Activated gamma-delta T cell (primary cell): ENCODE measurements at regions not wholly inside any gene's neighbourhood (a gene's known extent, or its start where the extent isn't known, plus 50 kb on each side); places are given as distances from the start of the nearest gene placed in this dataset.
"Not testable (repeated sequence)": the region's sequence is repeated elsewhere in the genome, so short reads cannot be mapped to it uniquely, and the experiment has no call there.

Experiments used
- DNase-seq: peaks from one replicate; lab custom pipeline; 2025; lab: John Stamatoyannopoulos, UW

GRCh38 chr3:180743813-180744590 lies 64.7 kb upstream of the CCDC39 start:
- DNase-seq: no peak

- DNase-seq: no peak
These were observed 68.6 kb upstream of the CCDC39 start for GRCh38 chr3:180747805-180748361.

- DNase-seq: no peak
These were observed 70.0 kb upstream of the CCDC39 start for GRCh38 chr3:180749322-180749721.

- no peak for DNase-seq
These were observed 70.5 kb upstream of the CCDC39 start for GRCh38 chr3:180749796-180750195.

- DNase-seq: no peak
These were observed 76.3 kb upstream of the CCDC39 start for GRCh38 chr3:180755556-180755955.

- no peak for DNase-seq
These were observed 83.6 kb upstream of the CCDC39 start for GRCh38 chr3:180762866-180763265.

- DNase-seq: no peak
These were observed 85.2 kb upstream of the CCDC39 start for GRCh38 chr3:180764481-180764880.

- no peak for DNase-seq
These were observed 91.3 kb upstream of the CCDC39 start for GRCh38 chr3:180770639-180771038.

GRCh38 chr3:180776433-180776832 lies 97.1 kb upstream of the CCDC39 start:
- no peak for DNase-seq

- DNase-seq: no peak
These were observed 103.1 kb upstream of the CCDC39 start for GRCh38 chr3:180782195-180782984.

GRCh38 chr3:180786227-180786626 lies 106.9 kb upstream of the CCDC39 start:
- DNase-seq: not testable (repeated sequence)

GRCh38 chr3:180789774-180790173 lies 110.5 kb upstream of the CCDC39 start:
- no peak for DNase-seq

- no peak for DNase-seq
These were observed 114.3 kb upstream of the FXR1 start for GRCh38 chr3:180798197-180798596.

GRCh38 chr3:180802837-180803236 lies 109.6 kb upstream of the FXR1 start:
- no peak for DNase-seq

- no peak for DNase-seq
These were observed 107.6 kb upstream of the FXR1 start for GRCh38 chr3:180804916-180805315.

GRCh38 chr3:180808823-180809575 lies 103.5 kb upstream of the FXR1 start:
- no peak for DNase-seq

- no peak for DNase-seq
These were observed 92.1 kb upstream of the FXR1 start for GRCh38 chr3:180820400-180820799.

GRCh38 chr3:180825964-180826363 lies 86.5 kb upstream of the FXR1 start:
- no peak for DNase-seq

GRCh38 chr3:180827171-180827570 lies 85.3 kb upstream of the FXR1 start:
- DNase-seq: no peak

- no peak for DNase-seq
These were observed 84.3 kb upstream of the FXR1 start for GRCh38 chr3:180828001-180828720.

GRCh38 chr3:180828723-180829408 lies 83.6 kb upstream of the FXR1 start:
- DNase-seq: no peak
